ENCODE measurements at regions not wholly inside any gene's neighbourhood (a gene's known extent, or its start where the extent isn't known, plus 50 kb on each side); places are given as distances from the start of the nearest gene placed in this dataset.

GRCh38 chr2:240258685-240259084 lies 118.2 kb upstream of the OTOS start:
- TF ChIP-seq CTCF (conservative IDR thresholded peaks at IDR 0.05; ENCODE audit: low read depth, low read length) (no peak), EZH2 (IDR thresholded peaks at IDR 0.05; ENCODE audit: borderline replicate concordance, low read depth, low read length, poor library complexity, severe bottlenecking) (no peak)

Measured in A673 (cell line).